ENCODE measurements at regions not wholly inside any gene's neighbourhood (a gene's known extent, or its start where the extent isn't known, plus 50 kb on each side); places are given as distances from the start of the nearest gene placed in this dataset.

GRCh38 chr6:43941174-43941573 is 171.2 kb downstream of the VEGFA start:
- TF ChIP-seq POLR2A (IDR thresholded peaks at IDR 0.05): no peak
- TF ChIP-seq CTCF (IDR thresholded peaks at IDR 0.05): no peak
- TF ChIP-seq POLR2AphosphoS5 (IDR thresholded peaks at IDR 0.05): no peak

All from sigmoid colon (tissue), 4 donors.